ENCODE measurements at regions not wholly inside any gene's neighbourhood (a gene's known extent, or its start where the extent isn't known, plus 50 kb on each side); places are given as distances from the start of the nearest gene placed in this dataset.

DNA sequence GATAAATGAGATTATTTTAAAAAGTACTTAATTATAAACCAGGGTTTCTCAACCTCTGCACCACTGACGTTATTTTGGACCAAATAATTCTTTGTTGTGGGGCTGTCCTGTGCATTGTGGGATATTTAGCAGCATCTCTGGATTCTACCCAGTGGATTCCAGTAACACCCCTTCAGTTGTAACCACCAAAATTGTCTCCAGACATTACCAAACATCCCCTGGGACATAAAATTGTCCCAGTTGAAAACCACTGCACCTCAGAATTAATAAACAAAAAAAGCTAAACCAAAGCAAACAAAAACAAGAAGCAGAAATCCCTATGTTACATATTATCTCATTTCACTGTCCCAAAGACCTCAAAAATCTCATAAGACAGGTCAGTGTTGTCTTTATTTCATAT lies 54.2 kb upstream of the GIMD1 start:
- TF ChIP-seq, protein P1, sequence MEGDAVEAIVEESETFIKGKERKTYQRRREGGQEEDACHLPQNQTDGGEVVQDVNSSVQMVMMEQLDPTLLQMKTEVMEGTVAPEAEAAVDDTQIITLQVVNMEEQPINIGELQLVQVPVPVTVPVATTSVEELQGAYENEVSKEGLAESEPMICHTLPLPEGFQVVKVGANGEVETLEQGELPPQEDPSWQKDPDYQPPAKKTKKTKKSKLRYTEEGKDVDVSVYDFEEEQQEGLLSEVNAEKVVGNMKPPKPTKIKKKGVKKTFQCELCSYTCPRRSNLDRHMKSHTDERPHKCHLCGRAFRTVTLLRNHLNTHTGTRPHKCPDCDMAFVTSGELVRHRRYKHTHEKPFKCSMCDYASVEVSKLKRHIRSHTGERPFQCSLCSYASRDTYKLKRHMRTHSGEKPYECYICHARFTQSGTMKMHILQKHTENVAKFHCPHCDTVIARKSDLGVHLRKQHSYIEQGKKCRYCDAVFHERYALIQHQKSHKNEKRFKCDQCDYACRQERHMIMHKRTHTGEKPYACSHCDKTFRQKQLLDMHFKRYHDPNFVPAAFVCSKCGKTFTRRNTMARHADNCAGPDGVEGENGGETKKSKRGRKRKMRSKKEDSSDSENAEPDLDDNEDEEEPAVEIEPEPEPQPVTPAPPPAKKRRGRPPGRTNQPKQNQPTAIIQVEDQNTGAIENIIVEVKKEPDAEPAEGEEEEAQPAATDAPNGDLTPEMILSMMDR (IDR thresholded peaks at IDR 0.05) = no peak
- TF ChIP-seq POLR2A (IDR thresholded peaks at IDR 0.05) = no peak
